IPS-NIHi7 (cell line): ENCODE measurements at regions not wholly inside any gene's neighbourhood (a gene's known extent, or its start where the extent isn't known, plus 50 kb on each side); places are given as distances from the start of the nearest gene placed in this dataset.
A peak's percentile ranks its signal among the peaks of the same experiment; 100 is the strongest.

Source experiments
- DNase-seq: peaks from one replicate; pipeline ENCODE4 v3.0.0; 2012; ENCODE audit warnings: mixed read lengths; ENCODE audit errors: extremely low spot score

DNA sequence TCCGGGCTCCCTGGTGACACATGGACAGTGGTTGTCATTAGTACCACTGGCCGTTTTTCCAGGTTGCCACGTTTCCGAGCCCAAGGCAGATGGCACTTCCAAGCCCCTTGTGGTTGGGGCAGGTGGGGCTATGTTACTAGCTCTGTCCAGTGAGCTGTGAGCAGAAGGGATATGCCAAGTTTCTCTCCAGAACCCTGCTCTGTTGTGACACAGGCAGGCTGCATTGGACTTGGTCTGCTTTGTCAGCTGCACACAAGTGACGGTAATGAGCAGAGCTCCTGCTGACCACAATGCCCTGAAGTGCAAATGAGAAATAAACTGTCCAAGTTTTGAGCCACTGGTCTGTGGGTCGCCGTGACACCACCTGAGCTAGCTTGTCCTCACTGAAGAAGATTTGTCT lies 118.8 kb downstream of the GYPC start:
- DNase-seq, result no peak

DNA sequence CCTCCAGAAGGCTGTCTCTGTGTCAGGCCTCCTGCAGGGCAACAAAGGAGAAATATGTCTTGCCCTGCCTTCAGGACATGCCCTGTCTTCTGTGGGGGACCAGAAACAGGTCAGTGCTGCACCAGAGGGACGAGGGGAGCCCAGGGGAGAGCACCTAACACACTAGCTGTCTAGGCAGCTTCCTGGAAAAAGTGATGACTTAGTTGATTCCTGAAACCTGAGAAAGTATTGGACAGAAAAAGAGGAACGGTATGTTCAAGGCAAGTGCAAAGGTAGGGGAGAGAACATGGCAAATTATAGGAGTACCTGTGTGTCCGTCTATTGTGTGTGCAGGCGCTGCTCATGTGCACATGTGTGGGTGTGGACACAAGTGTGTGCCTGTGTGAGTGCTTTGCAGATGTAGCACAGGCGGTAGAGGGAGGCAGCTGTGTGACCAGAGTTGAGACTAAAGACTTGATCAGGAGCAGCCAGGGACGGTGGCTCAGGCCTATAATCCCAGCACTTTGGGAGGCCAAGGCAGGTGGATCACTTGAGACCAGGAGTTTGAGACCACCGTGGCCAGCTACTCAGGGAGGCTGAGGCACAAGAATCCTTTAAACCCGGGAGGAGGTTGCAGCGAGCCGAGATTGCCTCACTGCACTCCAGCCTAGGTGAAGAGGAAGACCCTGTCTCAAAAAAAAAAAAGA lies 119.5 kb downstream of the GYPC start:
- DNase-seq, result no peak

DNA sequence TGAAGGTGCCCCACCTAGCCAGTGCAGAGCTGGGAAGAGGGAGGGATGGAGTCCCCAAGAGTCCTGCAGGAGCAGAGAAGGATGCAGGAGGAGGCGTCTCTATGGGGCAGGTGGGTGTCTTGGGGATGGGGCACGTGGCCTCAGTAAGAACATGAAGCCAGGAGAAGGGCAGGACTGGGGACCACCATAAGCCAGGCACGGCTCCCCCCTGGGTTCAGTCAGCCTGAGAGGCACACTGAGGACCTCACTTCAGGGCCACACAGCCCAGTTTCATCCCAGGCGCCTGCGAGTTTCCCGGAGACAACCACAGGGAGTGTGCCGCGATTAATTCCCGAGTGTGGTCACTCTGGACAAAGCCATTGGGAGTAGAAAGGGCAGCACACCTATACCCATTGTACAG lies 120.3 kb downstream of the GYPC start:
- no peak for DNase-seq

DNA sequence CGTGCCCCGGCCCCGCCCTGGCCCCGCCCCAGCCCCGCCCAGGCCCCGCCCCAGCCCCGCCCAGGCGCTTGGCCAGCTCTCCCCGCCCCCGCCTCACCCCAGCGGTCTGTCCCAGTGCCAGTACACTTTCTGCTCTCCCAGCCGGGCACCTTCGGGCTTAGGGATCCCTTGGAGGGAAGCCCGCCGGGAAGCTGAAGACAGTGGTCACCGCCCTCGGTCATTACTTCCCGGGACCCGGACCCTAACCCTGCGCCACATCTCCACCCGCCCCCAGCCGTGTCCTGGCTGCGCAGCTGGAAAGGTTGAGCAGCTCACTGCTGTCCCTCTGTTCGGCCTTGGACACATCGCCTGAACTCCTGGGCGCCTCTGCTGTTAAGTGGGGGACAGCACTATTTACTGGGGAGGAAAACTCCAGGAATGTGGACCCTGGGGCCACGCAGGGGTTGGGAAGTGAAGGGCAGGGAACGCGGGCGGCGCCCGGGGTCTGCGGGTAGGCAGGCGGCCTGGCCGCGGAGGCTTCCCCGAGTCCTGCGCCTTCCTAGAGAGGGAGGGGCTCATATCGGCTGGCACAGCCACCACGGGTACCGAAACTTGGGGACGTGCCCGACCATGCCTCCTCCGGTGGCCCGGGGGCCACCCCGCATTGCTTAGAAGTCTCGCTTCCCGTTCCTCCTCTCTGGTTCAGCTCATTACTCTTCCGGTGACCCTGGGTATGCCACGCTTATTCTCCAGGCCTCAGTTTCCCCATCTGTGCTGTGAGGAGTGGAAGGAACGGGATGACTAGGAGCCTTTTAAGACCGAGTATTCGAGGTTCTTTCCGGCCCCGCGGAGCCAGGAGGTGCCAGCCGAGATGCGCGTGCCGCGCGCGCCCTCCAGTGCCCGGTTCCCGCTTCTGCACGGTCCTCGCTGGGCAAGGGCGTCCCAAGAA lies 121.0 kb downstream of the GYPC start:
- peak; percentile 81 for DNase-seq

DNA sequence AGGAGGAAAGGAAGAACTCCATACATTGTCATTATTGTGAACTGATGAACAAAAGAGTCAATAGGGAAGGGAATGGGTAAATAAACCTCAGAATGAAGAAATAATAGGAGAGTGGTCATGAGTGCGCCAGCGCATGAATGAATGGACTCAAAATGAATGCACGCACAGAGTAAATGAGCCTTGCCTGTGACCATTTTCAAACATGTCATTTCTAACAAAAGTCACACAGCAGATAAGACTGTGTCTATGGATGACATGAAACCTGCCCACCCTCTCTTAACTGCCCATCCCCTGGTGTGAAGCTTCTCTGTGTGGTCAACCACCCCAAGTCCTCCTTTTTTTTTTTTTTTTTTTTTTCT lies 121.1 kb upstream of the TEX51 start:
- DNase-seq, result no peak

DNA sequence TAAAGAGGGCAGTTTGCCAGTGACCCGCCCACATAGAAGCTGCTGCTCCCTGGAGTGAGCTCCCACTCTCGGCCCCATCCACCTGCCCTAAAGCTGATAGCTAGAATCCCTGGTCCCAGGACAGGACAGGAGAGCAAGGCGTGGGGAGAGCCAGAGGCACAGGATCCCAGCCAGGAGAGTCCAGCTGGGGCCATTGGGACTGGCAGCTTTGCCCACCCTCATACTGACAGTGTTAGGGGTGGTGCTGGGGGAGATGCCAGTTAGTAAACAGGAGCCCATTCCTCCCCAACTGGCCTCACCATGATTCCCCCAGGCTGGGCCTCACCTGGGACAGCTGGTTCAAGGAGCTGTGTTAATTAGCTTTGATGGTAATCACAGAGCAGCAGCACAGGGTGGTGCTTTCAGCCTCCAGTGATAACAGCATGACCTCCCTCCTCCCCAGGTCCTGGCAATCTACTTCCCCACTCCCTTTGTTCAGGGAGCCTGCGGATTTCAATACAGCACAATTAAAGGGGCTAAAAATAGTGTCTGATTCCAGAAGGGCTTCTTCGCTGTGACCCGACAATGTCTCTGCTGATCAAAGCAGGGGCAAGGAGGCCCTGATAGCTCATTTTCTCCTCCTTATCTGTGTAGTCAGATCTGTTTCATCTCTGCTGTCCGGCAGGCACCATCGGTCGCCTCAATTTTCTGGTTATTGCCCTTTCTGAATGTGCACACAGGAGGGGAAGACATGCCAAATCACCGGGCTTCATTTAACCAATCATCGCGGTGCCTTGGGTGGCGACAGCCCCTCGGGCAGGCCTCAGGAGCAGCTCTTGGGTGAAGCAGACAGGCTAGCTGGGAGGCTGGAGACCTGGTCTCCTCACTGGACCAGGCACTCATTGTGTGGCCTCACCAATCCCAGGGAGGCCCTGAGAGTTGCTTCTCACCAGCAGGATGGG lies 119.9 kb upstream of the TEX51 start:
- DNase-seq, result no peak

DNA sequence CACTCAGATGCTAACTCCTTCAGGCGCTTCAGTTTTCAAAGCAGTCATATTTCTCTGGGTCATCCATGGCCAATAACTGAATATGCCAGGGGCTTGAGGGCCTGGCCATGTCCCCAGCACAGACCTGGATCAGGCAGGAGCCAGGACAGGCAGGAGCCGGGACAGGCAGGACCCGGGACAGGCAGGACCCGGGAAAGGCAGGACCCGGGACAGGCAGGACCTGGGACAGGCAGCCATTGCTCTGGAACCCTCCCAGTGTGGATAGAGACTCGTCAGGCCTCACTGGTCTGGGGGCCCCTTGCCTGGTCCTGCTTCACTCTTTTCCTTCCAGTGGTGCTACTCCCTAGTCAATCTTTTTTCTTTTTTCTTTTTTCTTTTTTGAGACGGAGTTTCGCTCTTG lies 117.5 kb upstream of the TEX51 start:
- no peak for DNase-seq

DNA sequence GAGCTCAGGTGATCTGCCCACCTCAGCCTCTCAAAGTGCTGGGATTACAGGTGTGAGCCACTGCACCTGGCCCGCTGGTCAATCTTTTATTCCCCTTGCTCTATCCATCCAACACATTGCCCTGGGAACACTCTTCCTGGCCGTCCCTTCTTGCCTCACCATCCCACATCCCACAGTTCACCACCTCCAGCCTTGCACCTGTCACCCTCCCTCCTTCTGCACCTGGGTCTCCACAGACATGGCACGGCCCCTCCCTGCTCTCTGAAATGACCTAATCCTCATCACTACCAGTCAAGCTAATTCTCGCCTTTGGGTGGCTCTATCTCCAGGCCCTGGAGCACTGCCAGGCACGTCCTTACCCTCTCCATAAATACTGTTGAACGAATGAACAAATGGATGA lies 116.9 kb upstream of the TEX51 start:
- no peak for DNase-seq

DNA sequence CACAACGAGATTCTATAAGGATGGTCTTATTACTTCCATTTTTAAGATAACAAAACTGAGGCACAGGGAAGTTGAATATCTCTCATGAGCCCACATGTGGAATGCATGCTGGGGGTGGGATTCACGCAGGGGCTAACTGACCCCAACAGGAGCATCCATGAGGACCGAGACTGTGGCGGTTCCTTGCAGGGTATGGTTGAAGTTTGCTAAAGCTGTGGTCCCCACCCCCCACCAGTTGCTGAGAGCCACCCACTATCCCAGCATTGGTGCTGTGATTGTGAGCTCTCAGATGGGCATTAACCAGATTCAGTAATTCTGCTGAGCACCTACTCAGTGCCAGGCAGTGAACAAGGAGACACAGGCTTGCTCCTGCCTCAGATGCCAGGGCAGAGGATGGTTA lies 116.0 kb upstream of the TEX51 start:
- no peak for DNase-seq

DNA sequence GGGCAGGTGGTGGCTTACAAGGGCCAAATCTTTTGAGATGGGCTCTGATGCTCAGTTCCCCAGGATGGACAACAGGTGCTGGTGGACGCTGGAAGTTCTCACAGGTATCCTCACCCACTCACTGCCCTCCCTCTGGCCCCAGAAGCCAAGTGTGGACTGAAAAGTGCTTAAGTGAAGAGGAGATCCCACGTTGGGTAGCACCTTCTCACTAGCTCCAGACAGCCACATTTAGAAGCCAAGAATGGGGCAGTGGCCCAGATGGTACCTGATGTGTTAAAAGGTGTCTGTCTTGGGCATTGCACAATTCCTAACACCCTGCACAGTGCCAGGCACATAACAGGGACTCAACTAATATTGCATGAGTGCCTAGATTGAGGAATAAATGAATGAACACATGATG lies 115.3 kb upstream of the TEX51 start:
- no peak for DNase-seq

DNA sequence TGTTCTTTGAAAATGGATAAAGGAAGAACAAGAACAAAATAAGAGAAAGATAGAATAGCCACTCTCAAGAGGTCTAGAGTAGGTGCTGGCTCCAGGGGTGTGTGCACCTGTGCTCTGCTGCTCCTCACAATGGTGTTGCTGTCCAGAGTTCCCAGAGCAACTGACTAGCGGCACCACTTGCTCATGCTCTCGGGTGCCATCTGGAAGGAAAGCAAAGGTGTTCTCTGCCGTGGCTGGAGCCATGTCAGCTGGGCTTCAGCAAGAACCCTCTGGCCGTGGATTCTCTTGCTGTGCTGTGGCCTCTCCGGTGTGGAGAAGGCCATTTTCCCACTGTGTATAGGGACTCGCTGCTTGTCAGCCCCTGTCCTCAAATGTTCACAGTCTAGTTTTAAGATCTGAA lies 114.6 kb upstream of the TEX51 start:
- no peak for DNase-seq

DNA sequence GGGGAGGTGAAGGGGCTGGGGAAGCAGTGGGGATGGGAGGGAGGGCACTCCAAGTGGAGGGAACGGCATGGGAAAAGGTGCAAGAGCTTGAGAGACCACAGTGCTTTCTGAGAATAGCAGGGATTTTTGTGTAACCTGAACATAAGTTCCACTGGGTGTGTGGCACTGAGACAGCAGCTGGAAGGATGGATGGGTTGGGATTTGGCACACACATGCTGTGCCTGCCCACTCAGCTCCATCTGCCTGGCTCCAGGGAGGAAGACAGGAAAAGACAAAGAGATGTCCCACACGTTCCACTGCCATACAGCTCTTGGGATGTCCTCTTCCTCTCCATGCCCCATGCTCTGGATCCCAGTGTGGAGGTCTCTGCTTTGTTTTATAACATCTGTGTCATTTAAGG lies 114.1 kb upstream of the TEX51 start:
- no peak for DNase-seq

DNA sequence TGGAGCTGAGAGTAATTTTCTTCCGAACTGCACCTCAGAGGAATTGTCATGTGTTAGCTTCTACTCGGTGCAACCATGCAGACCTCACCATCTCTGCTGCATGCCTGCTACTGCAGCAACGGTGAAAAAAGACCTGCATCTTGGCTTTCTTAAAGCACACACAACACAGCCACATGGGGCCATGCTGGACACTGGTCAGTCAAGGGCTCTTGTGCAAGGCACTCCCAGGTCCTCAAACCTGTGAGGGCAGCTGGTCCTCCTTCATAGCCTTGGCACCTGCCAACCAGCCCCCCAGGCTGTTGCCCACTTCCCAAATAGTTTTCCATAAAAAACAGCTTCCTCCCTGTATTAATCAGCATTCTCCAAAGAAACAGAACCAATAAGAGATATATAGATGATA lies 113.5 kb upstream of the TEX51 start:
- DNase-seq, result no peak

DNA sequence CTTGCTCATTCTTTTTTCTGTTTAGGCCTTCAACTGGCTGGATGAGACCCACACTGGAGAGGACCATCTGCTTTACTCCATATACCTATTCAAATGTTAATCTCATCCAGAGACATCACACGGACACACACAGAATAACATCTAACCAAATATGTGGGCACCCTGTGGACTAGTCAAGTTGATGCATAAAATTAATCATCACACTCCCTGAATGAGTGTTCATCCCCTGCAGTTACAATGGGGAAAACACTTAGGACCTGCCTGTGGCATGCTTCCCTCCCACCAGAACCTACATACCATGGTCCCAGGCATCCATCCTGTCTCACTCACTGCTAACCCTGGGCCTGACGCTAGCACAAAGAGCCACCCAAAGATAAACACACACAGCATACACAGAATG lies 112.8 kb upstream of the TEX51 start:
- DNase-seq, result no peak

DNA sequence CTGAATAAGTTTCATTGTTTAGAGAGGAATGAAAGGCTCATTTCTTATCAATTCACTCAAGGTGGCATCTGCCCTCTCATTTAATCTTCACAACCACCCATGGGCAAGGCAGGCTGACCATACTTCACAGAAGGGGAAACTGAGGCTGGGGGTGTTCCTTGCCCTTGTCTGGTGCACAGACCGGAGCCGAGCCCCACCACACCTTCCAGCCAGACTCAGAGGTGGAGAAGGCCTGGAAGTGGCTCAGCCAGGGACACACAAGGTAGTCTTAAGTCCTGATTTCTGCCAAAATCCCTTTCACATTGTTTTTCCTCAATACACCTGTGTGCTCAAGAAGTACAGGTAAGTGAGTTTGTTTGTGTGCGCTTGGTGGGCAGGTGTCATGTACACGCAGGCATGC lies 111.9 kb upstream of the TEX51 start:
- no peak for DNase-seq

DNA sequence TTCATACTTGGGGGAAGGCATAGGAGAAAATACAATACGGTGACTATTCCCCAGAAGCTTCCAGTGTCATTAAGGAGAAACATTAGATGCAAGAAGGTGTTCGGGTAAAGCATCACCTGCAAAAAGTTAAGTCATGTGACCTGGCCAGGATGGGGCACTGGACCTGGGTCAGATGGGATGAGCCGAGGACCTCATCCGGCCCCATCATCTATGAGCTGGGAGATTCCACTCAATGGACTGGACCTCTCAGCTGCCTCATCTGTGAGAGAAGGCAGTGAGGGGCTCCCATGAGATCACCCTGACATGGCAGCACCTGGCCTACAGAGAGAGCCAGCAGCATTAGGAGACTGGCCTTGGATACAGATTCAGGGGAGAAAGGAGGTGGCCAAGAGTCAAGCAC lies 111.4 kb upstream of the TEX51 start:
- no peak for DNase-seq

DNA sequence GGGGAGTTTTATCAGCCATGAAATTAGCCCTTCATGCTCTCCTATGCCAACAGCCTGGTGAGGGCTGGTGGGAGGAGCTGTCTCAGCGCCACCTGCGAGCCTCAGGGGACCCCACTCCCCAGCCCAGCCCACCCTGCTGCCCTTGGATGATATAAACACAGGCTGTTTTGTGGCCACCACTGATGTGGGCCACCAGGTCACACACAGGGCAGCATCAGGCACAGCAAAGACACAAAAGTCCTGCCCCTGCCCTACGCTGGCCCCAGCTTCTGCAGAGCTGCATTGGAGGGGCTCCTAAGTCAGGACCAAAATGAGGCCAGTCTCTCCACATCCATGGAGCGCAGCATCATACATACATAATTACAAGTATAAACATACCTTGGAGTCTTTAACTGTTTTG lies 110.6 kb upstream of the TEX51 start:
- no peak for DNase-seq

DNA sequence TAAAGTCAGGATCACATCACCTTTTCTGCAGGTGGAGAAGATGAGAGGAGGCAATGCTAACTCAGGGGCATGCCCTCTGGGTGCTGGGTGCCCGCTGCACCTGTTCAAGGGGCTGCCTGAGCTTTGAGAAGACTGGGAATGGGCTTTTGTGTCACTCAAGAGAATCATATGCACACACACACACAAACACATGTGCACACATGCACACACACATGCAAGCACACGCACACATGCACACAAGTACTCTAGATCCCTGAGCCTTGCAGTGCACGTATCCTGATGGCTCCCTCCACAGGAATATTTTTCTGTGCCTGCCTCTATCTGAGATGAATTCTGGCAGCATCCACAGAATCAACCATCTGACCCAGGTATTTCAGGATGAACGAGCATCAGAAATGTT lies 110.0 kb upstream of the TEX51 start:
- DNase-seq, result no peak

DNA sequence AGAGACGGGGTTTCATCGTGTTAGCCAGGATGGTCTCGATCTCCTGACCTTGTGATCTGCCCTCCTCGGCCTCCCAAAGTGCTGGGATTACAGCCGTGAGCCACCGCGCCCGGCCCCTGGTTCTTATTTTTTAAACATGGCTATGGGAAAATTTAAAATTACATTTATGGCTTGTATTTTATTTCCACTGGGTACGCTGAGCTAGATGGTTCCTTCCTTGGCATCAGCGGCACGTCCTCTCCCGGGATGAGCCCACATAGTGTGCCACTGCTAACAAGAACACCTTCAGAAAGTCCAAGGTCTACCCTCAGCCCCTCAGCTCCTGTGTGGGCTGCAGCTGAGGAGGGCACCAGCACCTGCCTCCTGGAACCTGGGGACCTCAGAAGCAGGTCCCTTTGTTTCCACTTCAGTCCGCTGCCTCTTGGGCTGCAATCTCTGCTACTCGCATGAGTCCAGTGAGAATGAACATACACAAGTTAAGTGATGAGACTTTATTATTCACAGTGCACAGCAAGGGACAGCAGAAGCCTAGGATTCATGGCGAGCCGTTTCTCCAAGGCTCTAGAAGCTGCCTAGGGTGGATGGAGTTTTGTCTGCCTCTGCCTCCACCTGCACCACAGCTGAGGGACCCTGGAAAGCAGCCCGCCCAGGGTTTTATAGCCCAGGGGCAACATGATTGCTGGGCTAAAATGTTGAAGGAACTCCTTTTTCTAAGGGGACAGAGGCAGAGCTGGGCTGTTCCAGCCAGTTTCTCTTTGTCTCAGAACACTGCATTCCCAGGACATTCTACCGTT lies 107.5 kb upstream of the TEX51 start:
- no peak for DNase-seq

DNA sequence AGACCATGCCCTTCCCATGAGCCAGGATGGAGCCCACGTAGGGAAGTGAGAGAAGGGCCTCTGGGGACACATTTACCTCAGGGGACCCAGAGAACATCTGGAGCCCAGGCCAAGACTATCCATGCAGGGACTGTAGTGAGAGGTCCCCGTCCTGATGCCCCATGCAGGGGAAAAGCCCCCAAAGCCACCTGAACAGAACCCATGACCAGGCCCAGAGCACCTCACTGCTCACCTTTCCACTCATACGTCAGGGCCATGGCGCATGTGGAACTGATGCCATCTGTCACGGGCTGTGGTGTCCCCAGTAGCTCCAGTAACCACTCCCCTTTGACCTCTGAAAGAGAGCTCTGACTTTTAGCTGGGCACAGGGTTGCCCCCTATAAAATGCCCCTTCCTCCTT lies 106.5 kb upstream of the TEX51 start:
- no peak for DNase-seq

DNA sequence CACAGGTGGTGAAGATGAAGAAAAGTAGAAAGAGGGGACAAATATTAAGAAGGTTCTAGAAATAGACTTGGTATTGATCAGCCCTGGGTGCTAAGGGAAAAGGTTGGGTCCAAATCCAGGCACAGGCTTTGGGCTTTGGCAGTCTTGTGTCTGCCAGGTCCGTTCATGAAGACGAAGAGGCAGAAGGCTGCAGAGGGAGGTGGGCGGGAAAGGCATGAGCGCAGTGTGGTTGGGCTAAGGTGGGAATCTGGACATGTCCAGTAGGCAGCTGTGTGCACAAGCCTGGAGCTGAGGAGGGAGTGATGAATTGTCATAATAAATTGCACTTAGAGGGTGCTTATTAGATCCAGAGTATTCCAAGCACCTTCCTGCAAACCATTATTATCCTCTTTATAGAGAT lies 105.7 kb upstream of the TEX51 start:
- DNase-seq, result no peak
